SKM-1 treated with dmso at 0.1 percent for 144 hours (cell line): ENCODE measurements at regions not wholly inside any gene's neighbourhood (a gene's known extent, or its start where the extent isn't known, plus 50 kb on each side); places are given as distances from the start of the nearest gene placed in this dataset.

Experiments used
- DNase-seq: peaks from one replicate; lab custom pipeline; 2025; ENCODE audit not compliant: unreplicated experiment; lab: John Stamatoyannopoulos, UW

- no peak for DNase-seq
Measured at GRCh38 chr21:32135401-32136363, 143.2 kb downstream of the MIS18A start.

GRCh38 chr21:32134441-32135130 is 144.3 kb downstream of the MIS18A start:
- no peak for DNase-seq

GRCh38 chr21:32132881-32133280 is 146.0 kb downstream of the MIS18A start:
- DNase-seq: no peak

- no peak for DNase-seq
Measured at GRCh38 chr21:32132409-32132808, 146.4 kb downstream of the MIS18A start.

- no peak for DNase-seq
Measured at GRCh38 chr21:32131960-32132359, 146.9 kb downstream of the MIS18A start.

GRCh38 chr21:32131164-32131563 is 147.7 kb downstream of the MIS18A start:
- DNase-seq: no peak

GRCh38 chr21:32130031-32130891 is 148.6 kb downstream of the MIS18A start:
- DNase-seq: no peak

GRCh38 chr21:32127081-32127480 is 151.8 kb downstream of the MIS18A start:
- DNase-seq: no peak

- DNase-seq: no peak
Measured at GRCh38 chr21:32122082-32122481, 156.8 kb downstream of the MIS18A start.

GRCh38 chr21:32120230-32120629 is 158.6 kb downstream of the MIS18A start:
- no peak for DNase-seq

GRCh38 chr21:32119811-32120210 is 159.0 kb downstream of the MIS18A start:
- no peak for DNase-seq

GRCh38 chr21:32119389-32119788 is 159.5 kb downstream of the MIS18A start:
- no peak for DNase-seq

GRCh38 chr21:32114419-32115035 is 164.3 kb downstream of the MIS18A start:
- no peak for DNase-seq

GRCh38 chr21:32113486-32113885 is 165.4 kb downstream of the MIS18A start:
- DNase-seq: no peak

- no peak for DNase-seq
Measured at GRCh38 chr21:32112195-32112594, 166.7 kb downstream of the MIS18A start.

- DNase-seq: no peak
Measured at GRCh38 chr21:32108566-32108965, 170.3 kb downstream of the MIS18A start.

- DNase-seq: no peak
Measured at GRCh38 chr21:32103361-32103760, 175.5 kb downstream of the MIS18A start.

- no peak for DNase-seq
Measured at GRCh38 chr21:32102426-32102825, 176.4 kb downstream of the MIS18A start.

- no peak for DNase-seq
Measured at GRCh38 chr21:32101277-32101676, 177.6 kb downstream of the MIS18A start.

GRCh38 chr21:32100423-32100822 is 178.4 kb downstream of the MIS18A start:
- DNase-seq: no peak
